Activated CD4-positive, alpha-beta T cell treated with anti-CD3 and anti-CD28 coated beads for 36 hours (primary cell): ENCODE measurements at regions not wholly inside any gene's neighbourhood (a gene's known extent, or its start where the extent isn't known, plus 50 kb on each side); places are given as distances from the start of the nearest gene placed in this dataset.
"Not testable (repeated sequence)": the region's sequence is repeated elsewhere in the genome, so short reads cannot be mapped to it uniquely, and the experiment has no call there.

Source experiments
- ATAC-seq: fragments of 200-7000 bp; cut with Tn5 transposase; one replicate; pipeline ENCODE4 v1.10.0; 2021; ENCODE audit warnings: mild to moderate bottlenecking, moderate library complexity
- CTCF ChIA-PET: fragments of 350-600 bp; sonication (Branson Sonifier 250); formaldehyde crosslinking; loops from one replicate; lab custom pipeline; 2021; ENCODE audit warnings: antibody characterized with exemption; lab: Charles Lee
- POLR2A ChIA-PET: fragments of 350-600 bp; sonication (Branson Sonifier 250); formaldehyde crosslinking; loops from one replicate; lab custom pipeline; 2021; ENCODE audit warnings: antibody characterized with exemption, inconsistent platforms; lab: Charles Lee
- DNase-seq: peaks from one replicate; pipeline ENCODE4 v3.0.0-alpha.2; 2020
- H3K27ac Mint-ChIP-seq: one replicate; pipeline ENCODE4 v1.8.0; 2021; ENCODE audit warnings: mixed read lengths
- H3K27me3 Mint-ChIP-seq: one replicate; pipeline ENCODE4 v1.8.0; 2021; ENCODE audit warnings: mixed read lengths
- H3K36me3 Mint-ChIP-seq: one replicate; pipeline ENCODE4 v1.8.0; 2021; ENCODE audit warnings: low read depth, mixed read lengths
- H3K4me1 Mint-ChIP-seq: one replicate; pipeline ENCODE4 v1.8.0; 2021; ENCODE audit warnings: mixed read lengths
- H3K4me3 Mint-ChIP-seq: one replicate; pipeline ENCODE4 v1.8.0; 2021; ENCODE audit warnings: mild to moderate bottlenecking, moderate library complexity, mixed read lengths
- H3K9me3 Mint-ChIP-seq: one replicate; pipeline ENCODE4 v1.8.0; 2021; ENCODE audit warnings: low read depth, mixed read lengths
- intact Hi-C, 2 experiments: fragments of 100-400 bp; cut with DNase I in 1 of 2; cut with micrococcal nuclease in 1 of 2; formaldehyde crosslinking; loops; one replicate each; pipeline versions ENCODE4 v1.14.2 to v1.15.1; 2022 to 2024; cut with DNase I, micrococcal nuclease

GRCh38 chr20:40634891-40635290 lies 54.1 kb downstream of the MAFB start:
- no peak overlapping the region for H3K4me3 Mint-ChIP-seq
- POLR2A ChIA-PET = no interaction called here
- no peaks in the 10 kb centered on the region for H3K9me3 Mint-ChIP-seq
- H3K36me3 Mint-ChIP-seq = no peaks in the 10 kb centered on the region
- H3K27me3 Mint-ChIP-seq = peaks cover 2% of the 10 kb centered on the region
- no peak for DNase-seq
- CTCF ChIA-PET = no interaction called here
- no peaks in the 10 kb centered on the region for H3K4me1 Mint-ChIP-seq
- ATAC-seq = no peak
- intact Hi-C loops = no loop called here
- H3K27ac Mint-ChIP-seq = no peak overlapping the region

- Mint-ChIP-seq H3K36me3 (no peaks in the 10 kb centered on the region), H3K27ac (no peak overlapping the region), H3K9me3 (no peaks in the 10 kb centered on the region), H3K27me3 (peaks cover 2% of the 10 kb centered on the region), H3K4me3 (no peak overlapping the region), H3K4me1 (no peaks in the 10 kb centered on the region)
- intact Hi-C loops = no loop called here
- ChIA-PET CTCF (no interaction called here), POLR2A (no interaction called here)
- ATAC-seq (no peak), DNase-seq (no peak)
Measured at GRCh38 chr20:40633123-40633850, 55.7 kb downstream of the MAFB start.

GRCh38 chr20:40632346-40632976 lies 56.6 kb downstream of the MAFB start:
- no peak for ATAC-seq
- Mint-ChIP-seq H3K4me1 (no peaks in the 10 kb centered on the region), H3K27ac (no peak overlapping the region), H3K4me3 (no peak overlapping the region), H3K27me3 (peaks cover 9% of the 10 kb centered on the region), H3K9me3 (no peaks in the 10 kb centered on the region), H3K36me3 (no peaks in the 10 kb centered on the region)
- ChIA-PET POLR2A (no interaction called here), CTCF (no interaction called here)
- no peak for DNase-seq
- intact Hi-C loops = no loop called here

- Mint-ChIP-seq H3K9me3 (peaks cover 3% of the 10 kb centered on the region), H3K27me3 (peaks cover 9% of the 10 kb centered on the region), H3K27ac (no peak overlapping the region), H3K4me1 (no peaks in the 10 kb centered on the region), H3K4me3 (no peak overlapping the region), H3K36me3 (no peaks in the 10 kb centered on the region)
- DNase-seq (no peak), ATAC-seq (no peak)
- intact Hi-C loops = no loop called here
- ChIA-PET POLR2A (no interaction called here), CTCF (interaction anchor here (0.5 kb wide), 1 partner anchor 40 kb away, joined by 3 read pairs; no protein-coding TSS in a partner anchor)
Measured at GRCh38 chr20:40631119-40631631, 57.9 kb downstream of the MAFB start.

GRCh38 chr20:40630713-40631112 lies 58.3 kb downstream of the MAFB start:
- Mint-ChIP-seq H3K27me3 (peaks cover 9% of the 10 kb centered on the region), H3K36me3 (no peaks in the 10 kb centered on the region), H3K4me1 (no peaks in the 10 kb centered on the region), H3K4me3 (no peak overlapping the region), H3K27ac (no peak overlapping the region), H3K9me3 (peaks cover 3% of the 10 kb centered on the region)
- intact Hi-C loops = no loop called here
- DNase-seq (no peak), ATAC-seq (no peak)
- ChIA-PET CTCF (interaction anchor here (0.5 kb wide), 1 partner anchor 41 kb away, joined by 3 read pairs; no protein-coding TSS in a partner anchor), POLR2A (no interaction called here)

GRCh38 chr20:40630099-40630498 lies 58.9 kb downstream of the MAFB start:
- H3K27ac Mint-ChIP-seq = no peak overlapping the region
- no peak overlapping the region for H3K4me3 Mint-ChIP-seq

GRCh38 chr20:40628877-40629276 lies 60.2 kb downstream of the MAFB start:
- ChIA-PET CTCF (no interaction called here), POLR2A (no interaction called here)
- Mint-ChIP-seq H3K36me3 (no peaks in the 10 kb centered on the region), H3K4me3 (no peak overlapping the region), H3K27ac (no peak overlapping the region), H3K9me3 (peaks cover 3% of the 10 kb centered on the region), H3K4me1 (no peaks in the 10 kb centered on the region), H3K27me3 (peaks cover 9% of the 10 kb centered on the region)
- ATAC-seq (no peak), DNase-seq (no peak)
- intact Hi-C loops = no loop called here

More at GRCh38 chr20:40630099-40630498, 58.9 kb downstream of the MAFB start:
- DNase-seq = no peak
- Mint-ChIP-seq H3K27me3 (peaks cover 9% of the 10 kb centered on the region), H3K36me3 (no peaks in the 10 kb centered on the region), H3K4me1 (no peaks in the 10 kb centered on the region), H3K9me3 (peaks cover 3% of the 10 kb centered on the region)
- ChIA-PET POLR2A (no interaction called here), CTCF (no interaction called here)
- ATAC-seq = no peak
- intact Hi-C loops = no loop called here

GRCh38 chr20:40619053-40619452 lies 70.0 kb downstream of the MAFB start:
- not testable (repeated sequence) for H3K9me3 Mint-ChIP-seq

GRCh38 chr20:40617594-40617993 lies 71.4 kb downstream of the MAFB start:
- intact Hi-C loops = no loop called here
- H3K36me3 Mint-ChIP-seq = no peaks in the 10 kb centered on the region
- CTCF ChIA-PET = no interaction called here
- POLR2A ChIA-PET = interaction anchor here (0.6 kb wide), 1 partner anchor 62 kb away, joined by 4 read pairs; no protein-coding TSS in a partner anchor
- no peaks in the 10 kb centered on the region for H3K4me1 Mint-ChIP-seq
- no peak for DNase-seq
- H3K27me3 Mint-ChIP-seq = peaks cover 11% of the 10 kb centered on the region
- no peak overlapping the region for H3K27ac Mint-ChIP-seq
- H3K4me3 Mint-ChIP-seq = no peak overlapping the region
- ATAC-seq = no peak
- no peaks in the 10 kb centered on the region for H3K9me3 Mint-ChIP-seq

More at GRCh38 chr20:40619053-40619452, 70.0 kb downstream of the MAFB start:
- H3K4me1 Mint-ChIP-seq, POLR2A ChIA-PET, ATAC-seq, H3K27ac Mint-ChIP-seq, DNase-seq, CTCF ChIA-PET, H3K36me3 Mint-ChIP-seq, H3K27me3 Mint-ChIP-seq, intact Hi-C loops, H3K4me3 Mint-ChIP-seq: not testable (repeated sequence)

GRCh38 chr20:40612837-40613236 lies 76.2 kb downstream of the MAFB start:
- H3K4me3 Mint-ChIP-seq = no peak overlapping the region
- no peaks in the 10 kb centered on the region for H3K4me1 Mint-ChIP-seq
- ChIA-PET CTCF (no interaction called here), POLR2A (no interaction called here)
- no peak overlapping the region for H3K27ac Mint-ChIP-seq
- ATAC-seq = no peak
- intact Hi-C loops = no loop called here
- peaks cover 12% of the 10 kb centered on the region for H3K27me3 Mint-ChIP-seq
- no peaks in the 10 kb centered on the region for H3K36me3 Mint-ChIP-seq
- DNase-seq = no peak
- H3K9me3 Mint-ChIP-seq = no peaks in the 10 kb centered on the region

GRCh38 chr20:40612247-40612646 lies 76.8 kb downstream of the MAFB start:
- Mint-ChIP-seq H3K27me3 (peaks cover 13% of the 10 kb centered on the region), H3K36me3 (no peaks in the 10 kb centered on the region), H3K27ac (no peak overlapping the region), H3K4me1 (no peaks in the 10 kb centered on the region), H3K9me3 (no peaks in the 10 kb centered on the region), H3K4me3 (no peak overlapping the region)
- ChIA-PET CTCF (no interaction called here), POLR2A (no interaction called here)
- intact Hi-C loops = no loop called here
- DNase-seq (no peak), ATAC-seq (no peak)

GRCh38 chr20:40610730-40611129 lies 78.3 kb downstream of the MAFB start:
- CTCF ChIA-PET = no interaction called here
- no peak overlapping the region for H3K27ac Mint-ChIP-seq
- no peak for DNase-seq

More at GRCh38 chr20:40610730-40611129, 78.3 kb downstream of the MAFB start:
- ATAC-seq = no peak
- Mint-ChIP-seq H3K36me3 (no peaks in the 10 kb centered on the region), H3K9me3 (no peaks in the 10 kb centered on the region), H3K4me1 (no peaks in the 10 kb centered on the region), H3K27me3 (peaks cover 12% of the 10 kb centered on the region), H3K4me3 (no peak overlapping the region)
- intact Hi-C loops = no loop called here
- POLR2A ChIA-PET = no interaction called here
